Heart left ventricle (tissue), 16 donors: ENCODE measurements at regions not wholly inside any gene's neighbourhood (a gene's known extent, or its start where the extent isn't known, plus 50 kb on each side); places are given as distances from the start of the nearest gene placed in this dataset.

Experiments used
- ATAC-seq, 4 donors: fragments of 200-7000 bp; cut with Tn5 transposase; one replicate each; pipeline ENCODE4 v1.9.1; 2020 to 2022; ENCODE audit warnings: moderate library complexity in 4 of 4, mild to moderate bottlenecking in 3 of 4, moderate number of reproducible peaks in 1 of 4
- DNase-seq, 5 donors: peaks; one replicate each; pipeline ENCODE4 v3.0.0-alpha.2; 2020
- H3K27ac ChIP-seq, 12 donors: fragments of 200-600 bp; sonication (generic) in 4 of 12; one replicate each; pipeline versions ENCODE4 v1.5.0 to v1.8.0; 2016 to 2022; ENCODE audit warnings: mild to moderate bottlenecking in 2 of 12
- H3K27me3 ChIP-seq, 9 donors: fragments of 200-600 bp; sonication (generic) in 2 of 9; one replicate each; pipeline versions ENCODE4 v1.5.1 to v1.8.0; 2016 to 2022; ENCODE audit warnings: mild to moderate bottlenecking in 3 of 9
- H3K36me3 ChIP-seq, 9 donors: fragments of 200-600 bp; sonication (generic) in 2 of 9; one replicate each; pipeline versions ENCODE4 v1.5.0 to v1.8.0; 2018 to 2022; ENCODE audit warnings: mild to moderate bottlenecking in 2 of 9
- H3K4me1 ChIP-seq, 12 donors: fragments of 200-600 bp; sonication (generic) in 4 of 12; one replicate each; pipeline versions ENCODE4 v1.5.0 to v1.8.0; 2016 to 2022; ENCODE audit warnings: mild to moderate bottlenecking in 3 of 12
- H3K4me3 ChIP-seq, 12 donors: fragments of 200-600 bp; sonication (generic) in 4 of 12; one replicate each; pipeline versions ENCODE4 v1.5.0 to v1.8.0; 2017 to 2022; ENCODE audit warnings: mild to moderate bottlenecking in 9 of 12, moderate library complexity in 4 of 12
- H3K9me3 ChIP-seq, 12 donors: fragments of 200-600 bp; sonication (generic) in 4 of 12; one replicate each; pipeline versions ENCODE4 v1.5.0 to v1.8.0; 2016 to 2022; ENCODE audit warnings: mild to moderate bottlenecking in 1 of 12
- POLR2A ChIP-seq, 2 donors: fragments of 450-650 bp; IDR thresholded peaks; one replicate each; pipeline ENCODE4 v1.6.1; 2017; ENCODE audit warnings: antibody characterized with exemption in 2 of 2, mild to moderate bottlenecking in 2 of 2, moderate library complexity in 2 of 2
- WGBS, 4 donors: extraction: QIAGEN DNeasy Blood & Tissue Kit in 2 of 4; methylation state at CpG; one replicate each; pipeline versions ENCODE4 v1.1.5 to v1.1.7; 2013 to 2018; 5-methylcytosine and 5-hydroxymethylcytosine counted together
- intact Hi-C, 10 donors: fragments of 100-400 bp; cut with DNase I; formaldehyde crosslinking; loops; one replicate each; pipeline versions ENCODE4 v1.11.1 to v1.14.2; 2022
- TF ChIP-seq, protein P1 (sequence below), 12 donors: fragments of 200-600 bp; sonication (generic) in 4 of 12; IDR thresholded peaks; one replicate each; pipeline versions ENCODE4 v1.5.0 to v1.8.0; 2018 to 2022; ENCODE audit warnings: antibody characterized with exemption in 12 of 12, mild to moderate bottlenecking in 5 of 12
- donor health status: ischemic (EF 13 %, LVEDD 7.1; RV severe dilation, severe dysfunction).
- donor health status: healthy with polysubstance abuse.
- donor health status: DM: no; HTN: yes; CAD: no.
- donor health status: DM: no; HTN: no; CAD: no.
- donor health status: ischemic (EF 25% LVEDD 6.9; RV normal size, moderate dysfunction).
- donor health status: ischemic (EF 25% LVEDD 5.7; RV mildly dilated, moderate dysfunction).
- donor health status: healthy.
- donor health status: DM: yes; HTN: yes; CAD: no.
- donor health status: ischemic (EF 35%, LVEDD 5.7; RV mildly dilated, moderate dysfunction).
- donor health status: nonischemic (EF 11% LVEDD 7.7; RV severe dilation, severe dysfunction).
- donor health status: DM: yes; HTN: yes; CAD: no.
- donor health status: PGD.
- donor health status: ischemic (EF 29% LVEDD 5.4; RV normal size, mild dysfunction).
- donor health status: nonischemic (EF 23%, LVEDD 6.1; RV moderate dilation, normal function).

DNA sequence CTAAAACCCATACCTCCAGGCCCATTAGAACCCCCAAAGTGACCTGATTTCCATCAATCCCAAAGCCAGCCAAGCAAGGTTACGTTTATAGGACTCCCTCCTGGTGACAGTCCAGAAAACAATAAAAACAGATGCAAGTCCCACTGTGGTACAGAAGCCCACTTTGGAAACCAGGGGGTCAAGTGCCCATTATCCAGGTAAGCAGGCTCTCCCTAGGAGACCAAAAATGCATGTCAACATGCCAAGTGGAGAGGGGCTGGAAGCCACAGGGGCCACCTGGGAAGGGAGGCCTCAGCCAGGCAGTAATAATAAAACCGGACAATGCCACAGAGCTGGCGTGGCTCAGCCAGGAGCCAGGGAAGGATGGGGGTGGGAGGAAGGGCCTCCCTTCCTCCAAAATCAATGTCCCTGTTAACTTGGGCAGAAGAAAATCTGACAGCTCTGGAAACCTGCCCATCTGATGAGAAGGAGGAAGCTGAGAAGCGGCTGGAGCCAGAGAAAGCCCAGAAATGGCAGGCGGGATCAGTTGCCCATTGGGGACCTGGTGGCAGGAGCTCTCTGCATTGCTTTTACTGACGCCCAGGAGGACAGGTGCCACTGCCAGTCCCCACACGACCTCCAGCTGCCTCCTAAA lies 160.4 kb downstream of the ZIC5 start:
- no peak for ATAC-seq
- no peaks in the 10 kb centered on the region for H3K36me3 ChIP-seq
- intact Hi-C loops, result no loop called here
- no peak for TF ChIP-seq POLR2A (IDR thresholded peaks at IDR 0.05)
- TF ChIP-seq, protein P1, sequence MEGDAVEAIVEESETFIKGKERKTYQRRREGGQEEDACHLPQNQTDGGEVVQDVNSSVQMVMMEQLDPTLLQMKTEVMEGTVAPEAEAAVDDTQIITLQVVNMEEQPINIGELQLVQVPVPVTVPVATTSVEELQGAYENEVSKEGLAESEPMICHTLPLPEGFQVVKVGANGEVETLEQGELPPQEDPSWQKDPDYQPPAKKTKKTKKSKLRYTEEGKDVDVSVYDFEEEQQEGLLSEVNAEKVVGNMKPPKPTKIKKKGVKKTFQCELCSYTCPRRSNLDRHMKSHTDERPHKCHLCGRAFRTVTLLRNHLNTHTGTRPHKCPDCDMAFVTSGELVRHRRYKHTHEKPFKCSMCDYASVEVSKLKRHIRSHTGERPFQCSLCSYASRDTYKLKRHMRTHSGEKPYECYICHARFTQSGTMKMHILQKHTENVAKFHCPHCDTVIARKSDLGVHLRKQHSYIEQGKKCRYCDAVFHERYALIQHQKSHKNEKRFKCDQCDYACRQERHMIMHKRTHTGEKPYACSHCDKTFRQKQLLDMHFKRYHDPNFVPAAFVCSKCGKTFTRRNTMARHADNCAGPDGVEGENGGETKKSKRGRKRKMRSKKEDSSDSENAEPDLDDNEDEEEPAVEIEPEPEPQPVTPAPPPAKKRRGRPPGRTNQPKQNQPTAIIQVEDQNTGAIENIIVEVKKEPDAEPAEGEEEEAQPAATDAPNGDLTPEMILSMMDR (IDR thresholded peaks at IDR 0.05), result no peak
- DNase-seq, result no peak
- no peaks in the 10 kb centered on the region for H3K4me1 ChIP-seq
- no peaks in the 10 kb centered on the region for H3K27me3 ChIP-seq
- H3K9me3 ChIP-seq, result peaks cover 0 to 2% (median 0%) of the 10 kb centered on the region in 12 donors
- H3K27ac ChIP-seq, result no peak overlapping the region
- no peak overlapping the region for H3K4me3 ChIP-seq
- 69 to 76% (median 73%) methylated on average over 7 of the region's 7 CpGs for WGBS, 4 donors

DNA sequence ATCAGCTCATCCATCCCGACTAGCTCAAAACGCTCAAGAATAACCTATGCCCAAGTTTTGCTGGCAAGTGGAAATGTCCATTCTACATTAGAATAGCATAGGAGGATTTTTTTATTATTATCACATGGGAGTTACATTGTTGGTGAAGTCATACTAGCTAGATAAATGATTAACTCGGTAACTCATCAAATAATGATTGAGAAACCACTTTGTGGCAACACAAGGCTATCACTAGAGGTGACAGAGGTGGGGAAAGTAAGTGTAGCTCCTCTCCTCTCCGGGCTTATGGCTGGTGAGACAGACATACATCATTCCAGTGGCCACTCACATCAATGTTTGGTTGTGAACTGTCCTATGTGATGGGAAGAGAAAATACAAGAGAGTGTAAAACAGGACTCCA lies 161.6 kb downstream of the ZIC5 start:
- no peaks in the 10 kb centered on the region for H3K4me1 ChIP-seq
- no peak overlapping the region for H3K27ac ChIP-seq
- no peaks in the 10 kb centered on the region for H3K9me3 ChIP-seq
- WGBS, 4 donors, result 79 to 90% (median 86%) methylated on average over 4 of the region's 4 CpGs
- no peaks in the 10 kb centered on the region for H3K27me3 ChIP-seq
- intact Hi-C loops, result no loop called here
- no peak overlapping the region for H3K4me3 ChIP-seq
- no peak for ATAC-seq
- no peak for DNase-seq
- H3K36me3 ChIP-seq, result no peaks in the 10 kb centered on the region
- TF ChIP-seq, protein P1 (IDR thresholded peaks at IDR 0.05), result no peak
- no peak for TF ChIP-seq POLR2A (IDR thresholded peaks at IDR 0.05)

DNA sequence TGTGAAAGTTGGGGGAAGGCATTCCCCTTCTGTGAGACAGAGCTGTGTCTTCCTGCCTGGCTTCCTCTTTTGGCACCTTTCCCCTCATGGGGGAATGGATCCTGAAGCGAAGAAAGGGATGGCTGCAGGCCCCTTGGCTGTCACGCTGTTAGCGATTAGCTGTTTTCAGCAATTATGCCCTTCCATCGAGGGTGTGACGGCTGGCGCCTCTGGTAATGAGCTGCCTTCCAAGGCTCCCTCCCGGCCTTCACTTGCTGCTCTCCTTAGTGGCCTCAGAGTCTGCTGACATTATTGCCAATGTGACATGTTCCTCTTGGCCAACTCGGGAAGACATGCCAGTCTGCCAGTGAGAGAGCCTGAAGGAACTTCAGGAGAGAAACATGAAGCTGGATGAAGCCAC lies 162.1 kb downstream of the ZIC5 start:
- Histone ChIP-seq H3K36me3 (no peaks in the 10 kb centered on the region), H3K27me3 (no peaks in the 10 kb centered on the region), H3K27ac (no peak overlapping the region), H3K4me3 (no peak overlapping the region), H3K9me3 (no peaks in the 10 kb centered on the region), H3K4me1 (no peaks in the 10 kb centered on the region)
- no peak for TF ChIP-seq POLR2A (IDR thresholded peaks at IDR 0.05)
- TF ChIP-seq, protein P1 (IDR thresholded peaks at IDR 0.05), result no peak
- 56 to 78% (median 72%) methylated on average over 8 of the region's 8 CpGs for WGBS, 4 donors
- ATAC-seq (no peak), DNase-seq (no peak)
- intact Hi-C loops, result no loop called here

DNA sequence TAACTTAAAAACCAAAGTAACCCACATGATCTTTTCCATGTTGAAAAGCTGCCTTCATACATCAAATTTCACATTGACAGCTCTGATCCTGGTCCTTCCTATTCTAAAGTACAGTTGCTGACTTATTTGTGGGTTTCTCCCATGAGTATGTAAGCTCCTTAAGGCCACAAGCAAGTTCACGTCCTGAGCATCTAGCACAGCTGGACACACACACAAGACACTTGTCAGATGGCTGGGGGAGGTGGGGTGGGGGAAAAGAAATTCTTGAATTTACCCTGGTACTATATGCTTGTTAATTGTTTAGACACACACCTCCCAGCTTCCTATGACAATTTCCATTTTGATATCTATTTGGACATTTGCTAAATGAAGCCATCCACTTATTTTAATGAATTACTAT lies 162.8 kb downstream of the ZIC5 start:
- H3K27me3 ChIP-seq, result no peaks in the 10 kb centered on the region
- H3K9me3 ChIP-seq, result no peaks in the 10 kb centered on the region
- H3K36me3 ChIP-seq, result no peaks in the 10 kb centered on the region
- DNase-seq (no peak), ATAC-seq (no peak)
- H3K4me1 ChIP-seq, result no peaks in the 10 kb centered on the region
- 0 to 56% (median 38%) methylated on average over 1 of the region's 1 CpG for WGBS, 4 donors
- intact Hi-C loops, result no loop called here
- no peak for TF ChIP-seq POLR2A (IDR thresholded peaks at IDR 0.05)
- TF ChIP-seq, protein P1 (IDR thresholded peaks at IDR 0.05), result no peak
- no peak overlapping the region for H3K27ac ChIP-seq
- H3K4me3 ChIP-seq, result no peak overlapping the region
